ENCODE measurements at regions not wholly inside any gene's neighbourhood (a gene's known extent, or its start where the extent isn't known, plus 50 kb on each side); places are given as distances from the start of the nearest gene placed in this dataset.

DNA sequence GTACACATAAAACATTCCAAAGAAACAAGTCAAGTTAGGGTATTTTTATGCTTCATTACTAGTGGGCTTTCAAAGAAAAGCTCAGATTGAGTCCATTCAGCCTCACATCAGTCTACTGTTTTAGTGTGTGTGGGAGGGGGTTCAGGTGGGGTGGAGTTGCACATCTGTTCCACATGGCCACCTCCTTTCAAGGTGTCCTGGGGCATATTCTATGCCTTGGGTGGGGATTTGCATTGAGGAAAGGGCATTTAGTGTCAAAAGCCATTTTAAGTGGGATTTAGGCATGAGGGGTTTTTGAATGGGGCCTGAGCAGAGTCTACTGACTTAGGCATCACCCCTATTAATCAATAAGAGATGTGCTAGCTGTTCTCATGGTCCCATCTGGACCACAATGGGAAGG lies 983.1 kb downstream of the TLE4 start:
- intact Hi-C loops (cut with DNase I) = no loop called here
- Histone ChIP-seq H3K36me3 (replicated peaks in 1 of 2) (no peaks in the 10 kb centered on the region), H3K4me1 (replicated peaks in 1 of 2) (no peaks in the 10 kb centered on the region), H3K9me3 (replicated peaks in 1 of 3) (no peaks in the 10 kb centered on the region), H3K27ac (no peak overlapping the region), H3K27me3 (no peaks in the 10 kb centered on the region), H3K4me3 (no peak overlapping the region)
- no peak for TF ChIP-seq POLR2A (IDR thresholded peaks at IDR 0.05)
- TF ChIP-seq, protein P1, sequence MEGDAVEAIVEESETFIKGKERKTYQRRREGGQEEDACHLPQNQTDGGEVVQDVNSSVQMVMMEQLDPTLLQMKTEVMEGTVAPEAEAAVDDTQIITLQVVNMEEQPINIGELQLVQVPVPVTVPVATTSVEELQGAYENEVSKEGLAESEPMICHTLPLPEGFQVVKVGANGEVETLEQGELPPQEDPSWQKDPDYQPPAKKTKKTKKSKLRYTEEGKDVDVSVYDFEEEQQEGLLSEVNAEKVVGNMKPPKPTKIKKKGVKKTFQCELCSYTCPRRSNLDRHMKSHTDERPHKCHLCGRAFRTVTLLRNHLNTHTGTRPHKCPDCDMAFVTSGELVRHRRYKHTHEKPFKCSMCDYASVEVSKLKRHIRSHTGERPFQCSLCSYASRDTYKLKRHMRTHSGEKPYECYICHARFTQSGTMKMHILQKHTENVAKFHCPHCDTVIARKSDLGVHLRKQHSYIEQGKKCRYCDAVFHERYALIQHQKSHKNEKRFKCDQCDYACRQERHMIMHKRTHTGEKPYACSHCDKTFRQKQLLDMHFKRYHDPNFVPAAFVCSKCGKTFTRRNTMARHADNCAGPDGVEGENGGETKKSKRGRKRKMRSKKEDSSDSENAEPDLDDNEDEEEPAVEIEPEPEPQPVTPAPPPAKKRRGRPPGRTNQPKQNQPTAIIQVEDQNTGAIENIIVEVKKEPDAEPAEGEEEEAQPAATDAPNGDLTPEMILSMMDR (IDR thresholded peaks at IDR 0.05) = no peak
- no peak for DNase-seq

DNA sequence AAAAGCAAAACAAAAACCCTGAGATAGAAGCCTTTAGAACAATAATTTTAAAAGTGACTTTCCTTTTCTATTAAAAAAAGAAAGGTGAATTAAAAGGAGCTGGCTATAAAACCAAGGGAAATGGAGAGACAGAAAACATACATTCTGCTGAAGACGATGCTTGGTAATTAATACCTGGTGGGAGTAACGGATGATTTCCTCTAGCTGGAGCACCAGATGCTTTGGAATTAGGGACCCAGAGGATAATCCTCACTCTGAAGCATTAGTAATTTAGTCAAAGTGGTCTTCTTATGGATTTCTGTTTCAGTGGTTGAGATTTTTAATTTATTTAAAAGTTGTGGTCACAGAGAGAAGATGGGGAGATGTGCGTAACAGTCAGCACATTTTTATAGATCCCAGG lies 982.5 kb downstream of the TLE4 start:
- no peak overlapping the region for H3K4me3 ChIP-seq
- intact Hi-C loops (cut with DNase I) = no loop called here
- no peaks in the 10 kb centered on the region for H3K36me3 ChIP-seq (replicated peaks in 1 of 2)
- 81 to 89% (median 85%) methylated on average over 3 of the region's 3 CpGs for WGBS, 4 donors
- no peaks in the 10 kb centered on the region for H3K27me3 ChIP-seq
- H3K27ac ChIP-seq = no peak overlapping the region
- no peak for DNase-seq
- no peaks in the 10 kb centered on the region for H3K4me1 ChIP-seq (replicated peaks in 1 of 2)
- TF ChIP-seq, protein P1 (IDR thresholded peaks at IDR 0.05) = no peak
- no peaks in the 10 kb centered on the region for H3K9me3 ChIP-seq (replicated peaks in 1 of 3)

- Histone ChIP-seq H3K9me3 (replicated peaks in 1 of 3) (no peaks in the 10 kb centered on the region), H3K36me3 (replicated peaks in 1 of 2) (no peaks in the 10 kb centered on the region), H3K27me3 (no peaks in the 10 kb centered on the region), H3K27ac (no peak overlapping the region), H3K4me3 (no peak overlapping the region), H3K4me1 (replicated peaks in 1 of 2) (no peaks in the 10 kb centered on the region)
- intact Hi-C loops (cut with DNase I) = no loop called here
- no peak for TF ChIP-seq POLR2A (IDR thresholded peaks at IDR 0.05)
- TF ChIP-seq, protein P1 (IDR thresholded peaks at IDR 0.05) = no peak
- 36 to 55% (median 47%) methylated on average over 6 of the region's 6 CpGs for WGBS, 4 donors
- DNase-seq = peak in 5 of 7 donors; percentile 14 to 54 (median 33)
Observed at GRCh38 chr9:80552931-80553330, 981.2 kb downstream of the TLE4 start.

- intact Hi-C loops (cut with DNase I) = no loop called here
- H3K4me3 ChIP-seq = no peak overlapping the region
- no peak overlapping the region for H3K27ac ChIP-seq
- no peak for DNase-seq
- no peak for TF ChIP-seq POLR2A (IDR thresholded peaks at IDR 0.05)
- TF ChIP-seq, protein P1 (IDR thresholded peaks at IDR 0.05) = no peak
- no peaks in the 10 kb centered on the region for H3K36me3 ChIP-seq (replicated peaks in 1 of 2)
- H3K4me1 ChIP-seq (replicated peaks in 1 of 2) = no peaks in the 10 kb centered on the region
- H3K9me3 ChIP-seq (replicated peaks in 1 of 3) = no peaks in the 10 kb centered on the region
- no peaks in the 10 kb centered on the region for H3K27me3 ChIP-seq
Observed at GRCh38 chr9:80550181-80550580, 978.4 kb downstream of the TLE4 start.

Measured in adrenal gland (tissue), 9 donors.